ENCODE measurements at regions not wholly inside any gene's neighbourhood (a gene's known extent, or its start where the extent isn't known, plus 50 kb on each side); places are given as distances from the start of the nearest gene placed in this dataset.

DNA sequence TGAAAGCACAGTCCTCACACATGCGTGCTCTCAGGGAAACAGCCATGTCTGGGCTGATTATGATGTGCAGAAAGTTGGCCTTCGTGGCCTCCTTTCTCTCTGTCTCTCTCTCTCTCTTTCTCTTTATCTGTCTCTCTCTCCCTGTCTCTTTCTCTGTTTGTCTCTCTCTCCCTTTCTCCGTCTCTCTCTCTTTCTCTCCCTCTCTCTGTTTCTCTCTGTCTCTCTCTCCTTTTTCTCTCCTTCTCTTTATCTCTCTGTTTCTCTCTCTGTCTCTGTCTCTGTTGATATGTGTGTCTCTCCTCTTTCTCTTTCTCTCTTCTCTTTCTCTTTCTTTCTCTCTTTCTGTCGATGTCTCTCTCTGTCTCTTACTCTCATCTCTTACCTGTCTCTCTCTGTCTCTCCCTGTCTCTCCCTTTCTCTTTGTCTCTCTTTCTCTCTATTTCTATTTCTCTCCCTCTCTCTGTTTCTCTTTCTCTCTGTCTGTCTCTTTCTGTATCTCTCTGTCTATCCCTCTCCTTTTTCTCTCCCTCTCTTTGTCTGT lies 105.4 kb upstream of the MPP7 start:
- 87 to 88% methylated on average over 4 of the region's 4 CpGs for WGBS, 2 donors
- H3K27ac ChIP-seq (ENCODE audit: low read depth in 2 of 2, low read length in 1 of 2) = no peak overlapping the region
- H3K36me3 ChIP-seq (ENCODE audit: control insufficient read depth in 2 of 2, insufficient read depth in 2 of 2, low read length in 1 of 2) = no peaks in the 10 kb centered on the region
- no peaks in the 10 kb centered on the region for H3K4me1 ChIP-seq (ENCODE audit: control insufficient read depth in 2 of 2, insufficient read depth in 2 of 2, low read length in 1 of 2)
- no peaks in the 10 kb centered on the region for H3K27me3 ChIP-seq (ENCODE audit: control insufficient read depth in 1 of 2, insufficient read depth in 2 of 2, low read length in 2 of 2)
- H3K9me3 ChIP-seq (ENCODE audit: control insufficient read depth in 2 of 2, insufficient read depth in 1 of 2, low read depth in 1 of 2, low read length in 1 of 2) = no peaks in the 10 kb centered on the region
- no peak overlapping the region for H3K4me3 ChIP-seq (ENCODE audit: low read depth in 1 of 2, low read length in 2 of 2)

DNA sequence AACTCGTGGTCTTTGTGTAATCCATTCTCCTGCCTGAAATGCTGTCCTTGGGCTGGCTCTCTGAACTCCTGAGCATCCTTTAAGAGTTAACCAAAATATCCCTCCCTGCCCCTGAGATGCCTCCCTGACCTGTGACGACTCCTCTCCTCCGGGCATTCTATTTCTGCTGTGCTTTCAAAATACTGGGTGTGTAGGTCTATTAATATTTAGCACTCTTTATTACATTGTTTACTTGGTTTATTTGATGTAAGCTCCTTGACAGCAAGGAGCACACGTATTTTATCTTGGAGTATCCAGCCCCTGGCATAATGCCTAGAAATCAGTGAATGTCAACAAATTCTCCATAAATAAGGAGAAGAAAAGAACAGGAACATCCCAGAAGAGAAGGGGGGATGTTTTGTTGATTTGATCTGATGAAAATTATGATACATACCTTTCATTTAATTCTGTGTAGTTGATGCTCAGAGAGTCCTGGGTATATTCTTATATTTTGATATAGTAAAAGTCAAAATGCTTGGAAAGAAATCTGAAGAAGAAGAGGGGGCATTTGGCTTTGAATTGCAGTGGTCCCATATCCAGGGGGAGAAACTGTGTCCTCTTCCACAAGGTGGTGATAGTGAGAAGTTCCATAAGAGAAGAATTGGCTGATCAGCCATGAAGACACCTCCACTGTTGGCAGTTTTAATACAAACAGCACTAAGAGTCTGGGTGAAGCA lies 107.7 kb upstream of the MPP7 start:
- no peaks in the 10 kb centered on the region for H3K36me3 ChIP-seq (ENCODE audit: control insufficient read depth in 2 of 2, insufficient read depth in 2 of 2, low read length in 1 of 2)
- H3K4me3 ChIP-seq (ENCODE audit: low read depth in 1 of 2, low read length in 2 of 2) = no peak overlapping the region
- peak overlapping the region in 1 of 2 donors; percentile 65 for H3K27ac ChIP-seq (ENCODE audit: low read depth in 2 of 2, low read length in 1 of 2)
- H3K27me3 ChIP-seq (ENCODE audit: control insufficient read depth in 1 of 2, insufficient read depth in 2 of 2, low read length in 2 of 2) = no peaks in the 10 kb centered on the region
- H3K9me3 ChIP-seq (ENCODE audit: control insufficient read depth in 2 of 2, insufficient read depth in 1 of 2, low read depth in 1 of 2, low read length in 1 of 2) = no peaks in the 10 kb centered on the region
- WGBS, 2 donors = 12 to 13% methylated on average over 4 of the region's 4 CpGs
- H3K4me1 ChIP-seq (ENCODE audit: control insufficient read depth in 2 of 2, insufficient read depth in 2 of 2, low read length in 1 of 2) = no peaks in the 10 kb centered on the region

DNA sequence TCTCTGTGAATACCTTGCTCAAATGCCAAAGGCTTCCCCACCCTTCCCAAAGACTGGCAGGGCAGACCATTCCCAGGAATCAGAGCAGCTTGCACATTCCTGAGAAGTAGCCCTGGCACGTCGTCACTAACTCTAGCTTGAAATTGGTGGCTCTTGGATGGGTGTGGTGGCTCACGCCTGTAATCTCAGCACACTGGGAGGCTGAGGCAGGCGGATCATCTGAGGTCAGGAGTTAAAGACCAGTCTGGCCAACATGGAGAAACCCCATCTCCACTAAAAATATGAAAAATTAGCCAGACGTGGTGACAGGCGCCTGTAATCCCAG lies 108.2 kb upstream of the MPP7 start:
- WGBS, 2 donors = 79 to 80% methylated on average over 6 of the region's 6 CpGs
- H3K27me3 ChIP-seq (ENCODE audit: control insufficient read depth in 1 of 2, insufficient read depth in 2 of 2, low read length in 2 of 2) = no peaks in the 10 kb centered on the region
- peak overlapping the region in 1 of 2 donors; percentile 65 for H3K27ac ChIP-seq (ENCODE audit: low read depth in 2 of 2, low read length in 1 of 2)

DNA sequence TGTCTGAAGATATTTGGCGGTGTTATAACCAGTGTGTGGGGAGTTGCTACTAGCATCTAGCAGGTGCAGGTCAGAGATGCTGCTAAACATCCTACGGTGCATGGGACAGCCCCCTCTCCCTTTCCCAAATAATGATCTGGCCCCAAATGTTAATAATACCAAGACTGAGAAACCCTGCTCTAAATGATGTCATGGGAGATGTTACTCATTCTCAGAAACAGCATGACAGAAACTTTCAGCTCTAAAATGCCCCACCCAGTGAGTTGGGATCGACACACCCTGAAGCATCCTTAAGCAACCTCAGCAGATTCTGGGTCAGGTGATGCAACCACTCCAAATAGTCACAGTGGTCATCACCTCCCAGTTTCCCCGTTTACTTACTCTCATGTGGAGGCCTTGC lies 108.8 kb upstream of the MPP7 start:
- Histone ChIP-seq H3K27ac (ENCODE audit: low read depth in 2 of 2, low read length in 1 of 2) (peak overlapping the region in 1 of 2 donors; percentile 65), H3K36me3 (ENCODE audit: control insufficient read depth in 2 of 2, insufficient read depth in 2 of 2, low read length in 1 of 2) (no peaks in the 10 kb centered on the region)

More for the DNA sequence above, 108.2 kb upstream of the MPP7 start:
- Histone ChIP-seq H3K4me1 (ENCODE audit: control insufficient read depth in 2 of 2, insufficient read depth in 2 of 2, low read length in 1 of 2) (no peaks in the 10 kb centered on the region), H3K36me3 (ENCODE audit: control insufficient read depth in 2 of 2, insufficient read depth in 2 of 2, low read length in 1 of 2) (no peaks in the 10 kb centered on the region), H3K9me3 (ENCODE audit: control insufficient read depth in 2 of 2, insufficient read depth in 1 of 2, low read depth in 1 of 2, low read length in 1 of 2) (no peaks in the 10 kb centered on the region), H3K4me3 (ENCODE audit: low read depth in 1 of 2, low read length in 2 of 2) (no peak overlapping the region)

DNA sequence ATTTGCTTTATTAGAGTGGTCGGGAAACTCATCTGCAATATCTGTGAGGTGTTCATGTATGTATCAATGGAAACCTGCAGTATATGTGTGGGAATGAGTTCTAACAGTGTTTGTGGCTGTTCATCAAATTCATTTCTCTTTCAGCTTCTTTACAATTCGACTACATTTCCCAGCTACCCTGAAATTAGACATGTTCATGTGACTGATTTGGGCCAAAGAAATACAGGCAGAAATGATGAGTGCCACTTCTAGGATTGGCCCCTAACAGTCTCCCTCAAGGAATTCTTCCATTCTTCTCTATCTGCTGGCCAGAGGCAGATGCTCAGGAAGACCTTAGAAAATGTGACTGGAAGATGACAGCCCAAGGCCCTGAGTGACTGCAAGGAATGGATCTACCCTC lies 114.8 kb upstream of the WAC start:
- Histone ChIP-seq H3K4me3 (ENCODE audit: low read depth in 1 of 2, low read length in 2 of 2) (no peak overlapping the region), H3K27me3 (ENCODE audit: control insufficient read depth in 1 of 2, insufficient read depth in 2 of 2, low read length in 2 of 2) (no peaks in the 10 kb centered on the region), H3K4me1 (ENCODE audit: control insufficient read depth in 2 of 2, insufficient read depth in 2 of 2, low read length in 1 of 2) (no peaks in the 10 kb centered on the region), H3K36me3 (ENCODE audit: control insufficient read depth in 2 of 2, insufficient read depth in 2 of 2, low read length in 1 of 2) (no peaks in the 10 kb centered on the region), H3K27ac (ENCODE audit: low read depth in 2 of 2, low read length in 1 of 2) (no peak overlapping the region), H3K9me3 (ENCODE audit: control insufficient read depth in 2 of 2, insufficient read depth in 1 of 2, low read depth in 1 of 2, low read length in 1 of 2) (no peaks in the 10 kb centered on the region)
- 73% methylated on average over 2 of the region's 2 CpGs for WGBS, 2 donors

More for the DNA sequence above, 108.8 kb upstream of the MPP7 start:
- no peaks in the 10 kb centered on the region for H3K9me3 ChIP-seq (ENCODE audit: control insufficient read depth in 2 of 2, insufficient read depth in 1 of 2, low read depth in 1 of 2, low read length in 1 of 2)
- no peaks in the 10 kb centered on the region for H3K4me1 ChIP-seq (ENCODE audit: control insufficient read depth in 2 of 2, insufficient read depth in 2 of 2, low read length in 1 of 2)
- H3K27me3 ChIP-seq (ENCODE audit: control insufficient read depth in 1 of 2, insufficient read depth in 2 of 2, low read length in 2 of 2) = no peaks in the 10 kb centered on the region
- 63 to 64% methylated on average over 4 of the region's 4 CpGs for WGBS, 2 donors
- no peak overlapping the region for H3K4me3 ChIP-seq (ENCODE audit: low read depth in 1 of 2, low read length in 2 of 2)

DNA sequence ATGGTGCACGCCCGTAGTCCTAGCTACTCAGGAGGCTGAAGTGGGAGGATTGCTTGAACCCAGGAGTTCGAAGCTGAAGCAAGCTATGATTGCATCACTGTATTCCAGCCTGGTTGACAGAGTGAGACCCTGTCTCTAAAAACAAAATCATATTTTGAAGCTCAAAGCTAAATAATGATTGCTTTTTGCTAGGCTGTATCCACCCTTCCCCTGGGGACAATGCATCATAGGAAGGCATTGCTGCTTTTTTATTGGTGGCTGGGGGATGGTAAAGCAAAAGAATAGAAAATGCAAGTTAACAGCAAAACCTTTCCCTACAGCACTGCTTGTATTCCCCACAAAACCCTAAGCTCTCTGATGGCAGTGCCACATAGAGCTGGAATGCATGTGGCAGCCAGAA lies 107.5 kb upstream of the WAC start:
- no peaks in the 10 kb centered on the region for H3K9me3 ChIP-seq (ENCODE audit: control insufficient read depth in 2 of 2, insufficient read depth in 1 of 2, low read depth in 1 of 2, low read length in 1 of 2)
- 89% methylated on average over 3 of the region's 3 CpGs for WGBS, 2 donors
- no peak overlapping the region for H3K4me3 ChIP-seq (ENCODE audit: low read depth in 1 of 2, low read length in 2 of 2)
- no peak overlapping the region for H3K27ac ChIP-seq (ENCODE audit: low read depth in 2 of 2, low read length in 1 of 2)
- no peaks in the 10 kb centered on the region for H3K27me3 ChIP-seq (ENCODE audit: control insufficient read depth in 1 of 2, insufficient read depth in 2 of 2, low read length in 2 of 2)
- H3K4me1 ChIP-seq (ENCODE audit: control insufficient read depth in 2 of 2, insufficient read depth in 2 of 2, low read length in 1 of 2) = no peaks in the 10 kb centered on the region
- no peaks in the 10 kb centered on the region for H3K36me3 ChIP-seq (ENCODE audit: control insufficient read depth in 2 of 2, insufficient read depth in 2 of 2, low read length in 1 of 2)

DNA sequence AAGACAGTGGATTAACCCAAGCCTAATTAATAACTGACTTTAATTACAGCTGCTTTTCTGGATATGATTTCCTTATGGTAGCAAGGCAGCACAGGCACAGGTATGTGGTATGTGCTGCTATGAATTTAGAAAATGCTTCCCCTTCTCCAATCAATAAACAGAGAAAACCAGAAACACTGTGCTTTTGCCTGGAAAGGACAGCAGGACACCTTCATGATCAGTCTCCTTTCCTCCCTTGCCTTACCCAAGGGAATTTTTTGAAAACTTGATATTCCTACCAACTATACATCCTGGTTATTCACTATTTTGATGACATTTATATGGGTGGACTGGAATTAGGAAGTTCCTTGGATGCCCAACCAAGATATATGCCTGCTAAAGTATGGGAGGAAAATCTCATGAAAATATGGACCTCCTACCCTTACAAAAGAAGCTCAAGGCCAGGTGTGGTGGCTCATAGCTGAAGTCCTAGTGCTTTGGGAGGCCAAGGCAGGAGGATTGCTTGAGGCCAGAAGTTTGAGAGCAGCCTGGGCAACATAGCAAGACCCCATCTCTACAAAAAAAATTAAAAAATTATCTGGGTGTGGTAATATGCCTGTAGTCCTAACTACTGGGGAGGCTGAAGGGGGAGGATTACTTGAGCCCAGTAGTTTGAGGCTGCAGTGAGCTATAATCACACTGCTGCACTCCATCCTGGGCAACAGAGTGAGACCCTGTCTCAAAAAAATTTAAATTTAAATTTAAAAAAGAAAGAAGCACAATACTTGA lies 106.3 kb upstream of the WAC start:
- Histone ChIP-seq H3K9me3 (ENCODE audit: control insufficient read depth in 2 of 2, insufficient read depth in 1 of 2, low read depth in 1 of 2, low read length in 1 of 2) (no peaks in the 10 kb centered on the region), H3K27ac (ENCODE audit: low read depth in 2 of 2, low read length in 1 of 2) (no peak overlapping the region), H3K36me3 (ENCODE audit: control insufficient read depth in 2 of 2, insufficient read depth in 2 of 2, low read length in 1 of 2) (no peaks in the 10 kb centered on the region), H3K27me3 (ENCODE audit: control insufficient read depth in 1 of 2, insufficient read depth in 2 of 2, low read length in 2 of 2) (no peaks in the 10 kb centered on the region), H3K4me3 (ENCODE audit: low read depth in 1 of 2, low read length in 2 of 2) (no peak overlapping the region), H3K4me1 (ENCODE audit: control insufficient read depth in 2 of 2, insufficient read depth in 2 of 2, low read length in 1 of 2) (no peaks in the 10 kb centered on the region)

DNA sequence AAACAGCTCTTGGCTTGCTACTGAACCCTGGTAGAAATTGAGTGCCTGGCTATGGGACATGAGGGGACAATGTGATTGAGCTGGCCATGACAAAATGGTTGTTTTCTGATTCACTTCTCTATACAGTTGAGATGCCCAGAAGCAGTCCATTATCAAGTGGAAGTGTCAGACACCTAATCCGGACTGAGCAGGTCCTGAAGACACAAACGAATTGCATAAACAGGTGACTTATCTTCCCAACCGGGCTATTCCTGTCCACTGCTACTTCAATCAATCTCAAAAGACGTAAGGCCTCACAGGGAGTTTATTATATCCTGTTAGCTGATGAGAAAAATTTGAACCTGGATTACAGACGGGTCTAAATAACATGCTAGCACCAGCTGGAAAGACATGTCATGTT lies 105.5 kb upstream of the WAC start:
- 71 to 77% methylated on average over 5 of the region's 5 CpGs for WGBS, 2 donors
- no peak overlapping the region for H3K27ac ChIP-seq (ENCODE audit: low read depth in 2 of 2, low read length in 1 of 2)
- no peaks in the 10 kb centered on the region for H3K9me3 ChIP-seq (ENCODE audit: control insufficient read depth in 2 of 2, insufficient read depth in 1 of 2, low read depth in 1 of 2, low read length in 1 of 2)
- H3K4me3 ChIP-seq (ENCODE audit: low read depth in 1 of 2, low read length in 2 of 2) = no peak overlapping the region
- no peaks in the 10 kb centered on the region for H3K27me3 ChIP-seq (ENCODE audit: control insufficient read depth in 1 of 2, insufficient read depth in 2 of 2, low read length in 2 of 2)
- no peaks in the 10 kb centered on the region for H3K36me3 ChIP-seq (ENCODE audit: control insufficient read depth in 2 of 2, insufficient read depth in 2 of 2, low read length in 1 of 2)
- no peaks in the 10 kb centered on the region for H3K4me1 ChIP-seq (ENCODE audit: control insufficient read depth in 2 of 2, insufficient read depth in 2 of 2, low read length in 1 of 2)

DNA sequence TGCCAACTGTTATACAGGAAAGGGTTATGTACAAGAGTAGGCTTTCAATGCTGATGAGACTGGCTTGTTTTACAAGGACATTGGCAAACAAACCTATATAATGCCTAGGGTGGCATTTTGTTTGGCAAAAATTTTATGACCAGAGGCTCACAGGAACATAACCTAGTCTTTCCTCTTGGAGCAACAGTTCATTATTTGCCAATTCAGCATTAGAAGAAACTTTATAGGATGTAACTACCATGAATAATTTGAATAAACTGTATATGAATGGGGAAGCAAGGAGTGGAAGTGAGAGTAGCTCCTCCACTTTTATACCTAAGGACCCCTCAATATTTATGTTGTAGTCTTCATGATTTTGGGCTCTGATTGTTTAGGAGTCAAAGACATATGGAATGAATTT lies 103.9 kb upstream of the WAC start:
- no peak overlapping the region for H3K27ac ChIP-seq (ENCODE audit: low read depth in 2 of 2, low read length in 1 of 2)
- H3K36me3 ChIP-seq (ENCODE audit: control insufficient read depth in 2 of 2, insufficient read depth in 2 of 2, low read length in 1 of 2) = no peaks in the 10 kb centered on the region
- no peak overlapping the region for H3K4me3 ChIP-seq (ENCODE audit: low read depth in 1 of 2, low read length in 2 of 2)
- H3K27me3 ChIP-seq (ENCODE audit: control insufficient read depth in 1 of 2, insufficient read depth in 2 of 2, low read length in 2 of 2) = no peaks in the 10 kb centered on the region
- H3K9me3 ChIP-seq (ENCODE audit: control insufficient read depth in 2 of 2, insufficient read depth in 1 of 2, low read depth in 1 of 2, low read length in 1 of 2) = no peaks in the 10 kb centered on the region
- H3K4me1 ChIP-seq (ENCODE audit: control insufficient read depth in 2 of 2, insufficient read depth in 2 of 2, low read length in 1 of 2) = no peaks in the 10 kb centered on the region
